HCT116 (cell line): ENCODE measurements at regions not wholly inside any gene's neighbourhood (a gene's known extent, or its start where the extent isn't known, plus 50 kb on each side); places are given as distances from the start of the nearest gene placed in this dataset.

ENCODE experiments used
- ATAC-seq: fragments of 200-7000 bp; cut with Tn5 transposase; 2 replicates; pipeline ENCODE4 v1.9.1; 2020; ENCODE audit warnings: mild to moderate bottlenecking, moderate library complexity
- BruUV-seq: library from RNA; stranded (reverse); fragments of 400-500 nt; replicated peaks from 2 replicates; lab custom pipeline; 2021; lab: Mats Ljungman, UMichigan
- CTCF ChIA-PET: fragments of 300-600 bp; sonication (Branson Sonifier 250); formaldehyde crosslinking; loops from one replicate; lab custom pipeline; 2021; ENCODE audit warnings: antibody characterized with exemption; lab: Charles Lee
- POLR2A ChIA-PET: fragments of 300-600, 350-600 bp; sonication (Branson Sonifier 250); formaldehyde crosslinking; loops from one replicate; lab custom pipeline; 2021; ENCODE audit warnings: antibody characterized with exemption; lab: Charles Lee
- RAD21 ChIA-PET, 2 experiments: fragments of 300-600 bp; sonication (Branson Sonifier 250); formaldehyde crosslinking; loops; one replicate each; lab custom pipeline; 2023; ENCODE audit warnings: low total read pairs in 2 of 2; ENCODE audit not compliant: uncharacterized antibody in 2 of 2, unreplicated experiment in 2 of 2, low non-redundant PET in 1 of 2; lab: Charles Lee
- DNase-seq: peaks from one replicate; pipeline ENCODE4 v3.0.0-alpha.2; 2010; ENCODE audit warnings: low read depth, low spot score
- H2AFZ ChIP-seq: fragments of 200-600 bp; shearing (Covaris generic), sonication (generic); 2 replicates; pipeline ENCODE4 v1.6.1; 2017; ENCODE audit warnings: low read depth, mixed run types, mixed read lengths, antibody characterized with exemption, low read length; ENCODE audit not compliant: poor library complexity, severe bottlenecking
- H3K27ac ChIP-seq: 2 replicates; pipeline ENCODE4 v1.5.1; 2012; ENCODE audit warnings: low read depth, low read length
- H3K27me3 ChIP-seq: fragments of 200-600 bp; sonication (generic); 2 replicates; pipeline ENCODE4 v1.6.1; 2016; ENCODE audit warnings: mixed run types, low read length, mixed read lengths; ENCODE audit not compliant: insufficient read depth
- H3K36me3 ChIP-seq, 2 experiments: fragments of 200-500 bp in 1 of 2; fragments of 200-600 bp in 1 of 2; sonication (Bioruptor generic) in 1 of 2; sonication (generic) in 1 of 2; 2 replicates each; pipeline versions ENCODE4 v1.5.1 to v1.6.1; 2014 to 2016; ENCODE audit warnings: low read length in 2 of 2, inconsistent platforms in 1 of 2, mixed read lengths in 1 of 2, mixed run types in 1 of 2; ENCODE audit not compliant: insufficient read depth in 2 of 2, control insufficient read depth in 1 of 2
- H3K4me1 ChIP-seq, 2 experiments: fragments of 200-600 bp in 1 of 2; sonication (generic) in 1 of 2; 2 replicates each; pipeline versions ENCODE4 v1.5.1 to v1.6.1; 2012 to 2017; ENCODE audit warnings: low read length in 2 of 2, inconsistent platforms in 1 of 2, mild to moderate bottlenecking in 1 of 2, mixed read lengths in 1 of 2, mixed run types in 1 of 2, moderate library complexity in 1 of 2; ENCODE audit not compliant: insufficient read depth in 2 of 2, control insufficient read depth in 1 of 2
- H3K4me2 ChIP-seq: fragments of 200-600 bp; sonication (generic); 2 replicates; pipeline ENCODE4 v1.6.1; 2017; ENCODE audit warnings: mixed run types, low read length, mixed read lengths
- H3K4me3 ChIP-seq, 2 experiments: fragments of 200-600 bp in 1 of 2; sonication (generic) in 1 of 2; replicated peaks in 1 of 2; 2 replicates each; pipeline ENCODE4 v1.5.1; 2011 to 2016; ENCODE audit warnings: low read length in 2 of 2, control low read depth in 1 of 2, low read depth in 1 of 2, mild to moderate bottlenecking in 1 of 2, mixed read lengths in 1 of 2, mixed run types in 1 of 2
- H3K79me2 ChIP-seq: fragments of 200-600 bp; sonication (generic); 2 replicates; pipeline ENCODE4 v1.6.1; 2017; ENCODE audit warnings: mild to moderate bottlenecking, mixed run types, low read length, moderate library complexity, mixed read lengths; ENCODE audit not compliant: insufficient read depth
- H3K9ac ChIP-seq: fragments of 200-600 bp; sonication (generic); 2 replicates; pipeline ENCODE4 v1.6.1; 2016; ENCODE audit warnings: low read length, mixed read lengths
- H3K9me2 ChIP-seq: fragments of 200-600 bp; sonication (generic), shearing (Covaris generic); 2 replicates; pipeline ENCODE4 v1.6.1; 2017; ENCODE audit warnings: mixed run types, mild to moderate bottlenecking, moderate library complexity; ENCODE audit not compliant: insufficient read depth
- H3K9me3 ChIP-seq, 2 experiments: fragments of 200-500 bp in 1 of 2; fragments of 200-600 bp in 1 of 2; sonication (Bioruptor generic) in 1 of 2; sonication (generic) in 1 of 2; 2 replicates each; pipeline ENCODE4 v1.6.1; 2014 to 2017; ENCODE audit warnings: low read length in 2 of 2, mixed read lengths in 2 of 2, inconsistent platforms in 1 of 2, low read depth in 1 of 2, mild to moderate bottlenecking in 1 of 2, mixed run types in 1 of 2, moderate library complexity in 1 of 2; ENCODE audit not compliant: control insufficient read depth in 1 of 2, insufficient read depth in 1 of 2
- H4K20me1 ChIP-seq: fragments of 200-600 bp; sonication (generic), shearing (Covaris generic); 2 replicates; pipeline ENCODE4 v1.6.1; 2017; ENCODE audit warnings: mixed run types, mild to moderate bottlenecking, moderate library complexity; ENCODE audit not compliant: insufficient read depth
- ELF1 ChIP-seq: IDR thresholded peaks from 2 replicates; pipeline ENCODE4 v1.6.1; 2012; ENCODE audit warnings: low read depth, borderline replicate concordance
- EZH2 ChIP-seq: fragments of 200-600 bp; sonication (generic); IDR thresholded peaks from 2 replicates; pipeline ENCODE4 v1.6.1; 2017; ENCODE audit warnings: antibody characterized with exemption, mixed run types
- EZH2phosphoT487 ChIP-seq: fragments of 200-600 bp; IDR thresholded peaks from 2 replicates; pipeline ENCODE4 v1.6.1; 2018; ENCODE audit warnings: antibody characterized with exemption, borderline replicate concordance
- JUND ChIP-seq: IDR thresholded peaks from 2 replicates; pipeline ENCODE4 v1.6.1; 2012
- MAX ChIP-seq: IDR thresholded peaks from 2 replicates; pipeline ENCODE4 v1.6.1; 2012
- POLR2A ChIP-seq: IDR thresholded peaks from 2 replicates; pipeline ENCODE4 v1.7.0; 2011; ENCODE audit warnings: borderline replicate concordance; ENCODE audit not compliant: insufficient read depth, insufficient read length; ENCODE audit errors: extremely low read depth
- POLR2AphosphoS5 ChIP-seq: IDR thresholded peaks from 2 replicates; pipeline ENCODE4 v1.6.1; 2011; ENCODE audit warnings: mild to moderate bottlenecking, low read depth, low read length, moderate library complexity
- RAD21 ChIP-seq: IDR thresholded peaks from 2 replicates; pipeline ENCODE4 v1.6.1; 2012; ENCODE audit warnings: low read depth, mild to moderate bottlenecking
- SRF ChIP-seq: IDR thresholded peaks from 2 replicates; pipeline ENCODE4 v1.6.1; 2012; ENCODE audit warnings: low read depth
- TCF7L2 ChIP-seq: IDR thresholded peaks from 2 replicates; pipeline ENCODE4 v1.7.0; 2011; ENCODE audit warnings: borderline replicate concordance, inconsistent platforms; ENCODE audit not compliant: insufficient read depth, insufficient read length; ENCODE audit errors: extremely low read depth
- YY1 ChIP-seq: IDR thresholded peaks from 2 replicates; pipeline ENCODE4 v1.6.1; 2011; ENCODE audit warnings: low read length, low read depth, moderate library complexity, mild to moderate bottlenecking; ENCODE audit not compliant: insufficient replicate concordance; ENCODE audit errors: extremely low read depth
- ZBTB33 ChIP-seq: IDR thresholded peaks from 2 replicates; pipeline ENCODE4 v1.6.1; 2011; ENCODE audit warnings: mild to moderate bottlenecking, low read length, moderate library complexity; ENCODE audit not compliant: insufficient replicate concordance; ENCODE audit errors: extremely low read depth
- ZFX ChIP-seq: fragments of 450-650 bp; IDR thresholded peaks from 2 replicates; pipeline ENCODE4 v1.6.1; 2017
- ZNF274 ChIP-seq: fragments of 200-500 bp; sonication (Bioruptor generic); IDR thresholded peaks from 2 replicates; pipeline ENCODE4 v1.6.1; 2014; ENCODE audit warnings: mild to moderate bottlenecking, low read depth, low read length, inconsistent platforms
- intact Hi-C: fragments of 100-400 bp; cut with micrococcal nuclease; formaldehyde crosslinking; loops from 2 replicates; pipeline ENCODE4 v1.10.0; 2022

GRCh38 chr5:171573021-171573420 lies 153.6 kb downstream of the FGF18 start:
- Histone ChIP-seq H3K4me1 (no peaks in the 10 kb centered on the region), H3K27ac (no peak overlapping the region), H3K79me2 (no peaks in the 10 kb centered on the region), H3K4me3 (no peak overlapping the region), H3K9ac (no peak overlapping the region), H3K9me3 (peaks cover 6 to 7% of the 10 kb centered on the region in 2 experiments; a peak in 2 of 4 replicates), H4K20me1 (no peaks in the 10 kb centered on the region), H3K9me2 (no peaks in the 10 kb centered on the region), H2AFZ (no peak overlapping the region), H3K36me3 (no peaks in the 10 kb centered on the region), H3K27me3 (no peaks in the 10 kb centered on the region), H3K4me2 (no peak overlapping the region)
- ChIA-PET CTCF (no interaction called here), POLR2A (no interaction called here), RAD21 (no interaction called here)
- no TSS peak for BruUV-seq
- ATAC-seq, result no peak
- TF ChIP-seq SRF (no peak), ZNF274 (no peak), EZH2phosphoT487 (no peak), ZBTB33 (no peak), ZFX (no peak), POLR2A (no peak), JUND (no peak), ELF1 (no peak), RAD21 (no peak), POLR2AphosphoS5 (no peak), EZH2 (no peak), TCF7L2 (no peak), YY1 (no peak), MAX (no peak)
- intact Hi-C loops, result no loop called here
- DNase-seq, result no peak
